ENCODE measurements at regions not wholly inside any gene's neighbourhood (a gene's known extent, or its start where the extent isn't known, plus 50 kb on each side); places are given as distances from the start of the nearest gene placed in this dataset.

GRCh38 chr21:24903994-24904635 is 703.2 kb downstream of the MRPL39 start:
- Histone ChIP-seq H3K9me3 (no peaks in the 10 kb centered on the region), H3K36me3 (no peaks in the 10 kb centered on the region), H3K4me3 (no peak overlapping the region), H3K4me1 (no peaks in the 10 kb centered on the region), H3K27me3 (no peaks in the 10 kb centered on the region), H3K27ac (no peak overlapping the region)
- no peak for DNase-seq
- intact Hi-C loops (cut with DNase I), result no loop called here
- WGBS, 2 donors, result 40 to 75% methylated on average over 1 of the region's 1 CpG
- TF ChIP-seq POLR2A (IDR thresholded peaks at IDR 0.05) (no peak), POLR2AphosphoS5 (IDR thresholded peaks at IDR 0.05) (no peak), CTCF (IDR thresholded peaks at IDR 0.05) (no peak), EP300 (IDR thresholded peaks at IDR 0.05) (no peak)

GRCh38 chr21:24899138-24899537 is 708.1 kb downstream of the MRPL39 start:
- intact Hi-C loops (cut with DNase I), result loop anchor here (5.0 kb wide), 2 partner anchors 138 to 488 kb away; no protein-coding TSS in a partner anchor
- no peak for DNase-seq
- no peak for TF ChIP-seq POLR2AphosphoS5 (IDR thresholded peaks at IDR 0.05)
- TF ChIP-seq POLR2A (IDR thresholded peaks at IDR 0.05), result no peak
- no peak for TF ChIP-seq EP300 (IDR thresholded peaks at IDR 0.05)
- TF ChIP-seq CTCF (IDR thresholded peaks at IDR 0.05), result no peak
- 55 to 82% methylated on average over 2 of the region's 2 CpGs for WGBS, 2 donors
- Histone ChIP-seq H3K36me3 (no peaks in the 10 kb centered on the region), H3K27ac (no peak overlapping the region), H3K9me3 (no peaks in the 10 kb centered on the region), H3K4me3 (no peak overlapping the region), H3K27me3 (no peaks in the 10 kb centered on the region), H3K4me1 (no peaks in the 10 kb centered on the region)

GRCh38 chr21:24897883-24898282 is 709.4 kb downstream of the MRPL39 start:
- intact Hi-C loops (cut with DNase I), result loop anchor here (5.0 kb wide), 2 partner anchors 139 to 489 kb away; no protein-coding TSS in a partner anchor
- WGBS, 2 donors, result 78 to 82% methylated on average over 1 of the region's 1 CpG
- no peak for TF ChIP-seq POLR2A (IDR thresholded peaks at IDR 0.05)
- no peak for TF ChIP-seq CTCF (IDR thresholded peaks at IDR 0.05)
- no peak for TF ChIP-seq EP300 (IDR thresholded peaks at IDR 0.05)
- TF ChIP-seq POLR2AphosphoS5 (IDR thresholded peaks at IDR 0.05), result no peak
- no peaks in the 10 kb centered on the region for H3K9me3 ChIP-seq
- H3K36me3 ChIP-seq, result no peaks in the 10 kb centered on the region
- no peaks in the 10 kb centered on the region for H3K27me3 ChIP-seq
- H3K27ac ChIP-seq, result no peak overlapping the region
- H3K4me3 ChIP-seq, result no peak overlapping the region
- no peak for DNase-seq
- H3K4me1 ChIP-seq, result no peaks in the 10 kb centered on the region

- no peak overlapping the region for H3K4me3 ChIP-seq
- no peak overlapping the region for H3K27ac ChIP-seq
- intact Hi-C loops (cut with DNase I), result loop anchor here (5.0 kb wide), 2 partner anchors 141 to 491 kb away; no protein-coding TSS in a partner anchor
- no peaks in the 10 kb centered on the region for H3K4me1 ChIP-seq
- H3K9me3 ChIP-seq, result no peaks in the 10 kb centered on the region
- TF ChIP-seq POLR2AphosphoS5 (IDR thresholded peaks at IDR 0.05) (no peak), CTCF (IDR thresholded peaks at IDR 0.05) (no peak), EP300 (IDR thresholded peaks at IDR 0.05) (no peak), POLR2A (IDR thresholded peaks at IDR 0.05) (no peak)
- H3K36me3 ChIP-seq, result no peaks in the 10 kb centered on the region
- H3K27me3 ChIP-seq, result no peaks in the 10 kb centered on the region
- no peak for DNase-seq
These were observed 710.6 kb downstream of the MRPL39 start for GRCh38 chr21:24896735-24897124.
